SU-DHL-6 (cell line): ENCODE measurements at regions not wholly inside any gene's neighbourhood (a gene's known extent, or its start where the extent isn't known, plus 50 kb on each side); places are given as distances from the start of the nearest gene placed in this dataset.

Experiments used
- CTCF ChIP-seq: fragments of 200-600 bp; sonication (generic); IDR thresholded peaks from one replicate; pipeline ENCODE4 v1.5.1; 2017; ENCODE audit warnings: antibody characterized with exemption, mild to moderate bottlenecking, low read length, moderate library complexity; ENCODE audit not compliant: insufficient read depth, poor library complexity, severe bottlenecking
- EZH2phosphoT487 ChIP-seq: fragments of 200-600 bp; sonication (generic), shearing (Covaris generic); conservative IDR thresholded peaks from 2 replicates; pipeline ENCODE4 v1.6.1; 2018; ENCODE audit warnings: mild to moderate bottlenecking, antibody characterized with exemption, low read length, moderate library complexity, mixed read lengths

- no peak for TF ChIP-seq CTCF
- TF ChIP-seq EZH2phosphoT487 = no peak
Observed at GRCh38 chr1:195754303-195754702, 853.9 kb downstream of the KCNT2 start.
